ENCODE measurements at regions not wholly inside any gene's neighbourhood (a gene's known extent, or its start where the extent isn't known, plus 50 kb on each side); places are given as distances from the start of the nearest gene placed in this dataset.

DNA sequence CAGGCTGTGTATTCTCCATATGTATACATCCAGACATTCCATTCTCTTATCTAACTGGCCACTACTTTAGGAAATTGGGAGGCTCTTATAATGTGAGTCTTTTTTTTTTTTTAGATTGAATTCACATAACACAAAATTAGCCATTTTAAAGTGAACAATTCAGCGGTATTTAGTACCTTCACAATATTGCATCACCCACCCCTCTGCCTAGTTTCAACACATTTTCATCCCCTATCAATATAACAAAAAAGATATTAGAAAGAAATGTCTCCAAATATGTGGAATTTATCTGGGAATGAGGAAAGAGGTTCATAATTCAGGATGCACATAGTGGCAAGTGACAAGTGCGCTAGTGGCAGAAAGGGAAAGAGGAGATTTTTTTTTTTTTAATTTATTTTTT lies 228.5 kb downstream of the ICE1 start:
- DNase-seq = no peak

DNA sequence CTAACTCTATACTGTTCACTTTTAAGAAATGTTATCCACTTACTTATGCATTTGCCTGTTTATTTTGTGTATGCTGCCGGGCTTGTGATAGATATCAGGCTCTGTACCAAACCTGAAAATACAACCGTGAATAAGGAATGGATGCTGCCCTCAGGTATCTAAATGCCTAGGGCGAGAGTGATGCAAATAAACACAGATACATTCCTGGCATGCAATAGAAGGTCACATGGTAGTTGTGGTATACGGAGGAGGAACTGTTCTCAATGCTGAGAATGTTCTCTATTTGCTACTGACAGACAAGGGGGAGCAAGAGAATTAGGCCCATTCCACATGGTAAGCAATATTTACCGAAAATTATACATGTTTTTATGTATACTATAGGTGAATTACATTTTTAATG lies 227.8 kb downstream of the ICE1 start:
- no peak for DNase-seq

- DNase-seq = no peak
Measured at GRCh38 chr5:5649641-5650040, 227.2 kb downstream of the ICE1 start.

- DNase-seq = no peak
Measured at GRCh38 chr5:5648694-5649093, 226.2 kb downstream of the ICE1 start.

DNA sequence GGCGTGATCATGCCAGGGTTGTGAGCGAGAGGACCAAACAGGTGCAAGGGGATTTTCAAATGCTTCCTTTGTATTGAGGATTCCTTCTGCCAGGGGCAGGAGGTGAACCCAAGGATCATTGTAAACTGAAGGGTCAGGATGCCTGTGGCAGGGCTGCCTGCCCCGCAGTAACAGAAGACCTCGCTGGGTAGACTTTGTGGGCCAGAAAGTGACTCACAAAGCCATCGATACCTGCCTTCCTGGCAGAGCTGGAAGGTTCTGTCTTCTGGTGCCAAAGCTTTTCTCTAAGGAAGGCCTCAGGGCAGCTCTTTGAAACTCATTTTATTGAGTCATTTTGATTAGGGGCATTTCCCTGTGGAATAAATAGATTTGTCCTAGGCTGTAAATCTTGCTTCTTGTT lies 223.4 kb downstream of the ICE1 start:
- no peak for DNase-seq

GRCh38 chr5:5645198-5645597 lies 222.7 kb downstream of the ICE1 start:
- DNase-seq = no peak

GRCh38 chr5:5644249-5644648 lies 221.8 kb downstream of the ICE1 start:
- DNase-seq = no peak

DNA sequence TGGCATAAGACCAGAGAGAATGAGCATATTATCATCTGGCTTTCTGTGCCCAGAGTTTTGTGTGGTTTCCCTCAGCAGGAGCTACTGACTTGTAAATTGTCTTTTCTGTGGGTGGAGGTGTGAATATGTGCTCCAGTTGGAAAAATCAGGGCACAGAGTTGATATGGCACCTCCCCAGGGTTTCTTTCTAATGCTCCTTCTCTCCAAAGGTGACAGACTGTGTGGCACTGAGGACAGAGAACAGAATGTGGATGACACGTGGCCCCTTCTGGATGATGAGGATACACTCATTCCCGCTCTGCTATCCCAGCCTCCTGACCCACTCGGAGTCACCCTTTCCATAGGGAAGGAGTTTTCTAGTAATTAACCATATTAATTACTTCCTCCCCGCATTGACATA lies 221.0 kb downstream of the ICE1 start:
- no peak for DNase-seq

- no peak for DNase-seq
Measured at GRCh38 chr5:5638211-5638610, 215.7 kb downstream of the ICE1 start.

GRCh38 chr5:5637173-5637572 lies 214.7 kb downstream of the ICE1 start:
- DNase-seq = no peak

- peak in 5 of 56 donors; percentile 3 to 24 (median 12) for DNase-seq
Measured at GRCh38 chr5:5634817-5635216, 212.3 kb downstream of the ICE1 start.

DNA sequence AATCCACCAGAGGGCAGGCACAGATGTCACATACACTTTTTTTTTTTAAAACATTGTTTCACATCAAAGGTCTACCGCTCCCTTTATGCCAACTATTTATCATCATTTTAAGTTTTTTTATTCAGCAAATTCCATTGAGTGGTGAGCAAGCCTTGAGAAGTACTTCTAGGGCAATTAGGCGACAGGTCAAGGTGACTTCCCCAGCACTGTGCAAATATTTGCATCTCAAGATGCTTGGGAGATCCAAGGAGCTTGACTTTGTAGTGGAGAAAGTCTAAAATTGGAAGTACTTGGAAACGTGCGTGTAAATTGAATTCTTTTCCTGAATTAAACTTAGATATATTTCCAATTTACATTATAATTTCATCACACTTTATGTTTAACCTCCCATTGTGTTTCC lies 211.1 kb downstream of the ICE1 start:
- no peak for DNase-seq

DNA sequence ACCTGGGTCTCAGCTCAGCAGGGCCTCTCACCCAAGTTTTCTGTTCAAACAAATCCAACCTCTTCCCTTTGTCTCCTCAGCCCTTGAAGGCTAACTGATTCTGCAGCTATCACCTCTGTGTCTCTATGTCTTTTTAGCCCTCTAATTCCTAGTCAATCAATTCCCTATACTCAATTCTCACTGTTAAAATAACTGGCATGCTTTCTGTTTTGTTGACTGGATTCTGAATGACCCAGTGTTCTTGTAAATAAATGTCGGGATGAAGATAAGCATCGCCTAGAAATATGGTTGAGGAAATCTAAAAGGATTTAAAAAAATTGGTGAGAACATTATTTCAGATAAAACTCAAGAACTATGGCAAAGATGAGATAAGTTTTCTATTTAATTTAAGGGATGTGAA lies 210.2 kb downstream of the ICE1 start:
- DNase-seq = no peak

DNA sequence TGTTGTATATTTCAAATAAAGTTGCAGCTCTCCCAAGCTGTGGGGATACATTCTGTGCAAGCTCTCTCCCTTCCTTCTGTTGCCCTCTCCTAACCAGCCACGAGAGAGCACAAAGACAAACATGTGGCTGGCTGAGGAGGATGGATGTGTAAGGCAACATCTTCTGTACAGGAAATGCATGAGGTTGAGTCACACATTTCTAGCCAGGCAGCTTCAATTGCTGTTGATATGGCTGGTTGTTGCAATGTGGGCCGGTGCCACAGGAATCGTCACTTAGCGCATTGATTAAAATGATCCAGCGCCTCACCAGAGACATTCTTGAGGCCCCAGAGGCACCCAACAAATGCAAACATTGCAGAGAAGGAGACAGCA lies 207.1 kb downstream of the ICE1 start:
- DNase-seq = no peak

DNA sequence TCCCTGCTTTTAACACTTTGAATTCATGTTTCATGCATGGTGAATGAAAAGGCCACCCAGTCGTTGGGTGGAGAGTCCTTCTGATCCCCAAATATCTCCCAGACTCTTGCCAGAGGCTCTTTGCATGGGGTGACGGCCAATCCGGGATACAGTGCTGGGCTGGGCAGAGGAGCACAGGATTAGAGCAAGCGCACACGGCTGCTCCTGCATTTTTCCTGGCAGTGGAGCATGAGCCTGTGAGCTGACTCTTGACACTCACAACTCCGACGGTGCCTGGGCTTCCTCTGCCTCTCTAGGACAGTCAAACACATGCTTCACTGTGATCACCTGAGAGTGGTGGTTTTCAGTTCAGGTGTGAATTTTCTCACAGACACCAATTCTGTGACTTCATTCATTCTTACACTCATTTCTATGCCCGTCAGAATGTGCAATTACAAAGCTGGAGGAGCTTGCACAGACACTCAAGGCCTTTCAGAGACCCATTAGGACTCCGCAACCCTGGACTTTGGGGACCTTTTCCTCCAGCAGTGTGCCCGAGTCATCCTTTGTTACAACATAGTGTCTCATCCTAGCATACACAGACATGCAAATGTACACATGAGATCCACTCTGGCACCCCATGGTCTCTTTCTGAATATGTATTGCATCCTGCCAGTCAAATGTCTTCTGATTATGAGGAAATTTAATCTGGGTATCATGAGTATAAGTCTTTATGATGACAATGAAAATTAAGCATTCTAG lies 206.6 kb downstream of the ICE1 start:
- no peak for DNase-seq

- DNase-seq = no peak
Measured at GRCh38 chr5:5626412-5626811, 203.9 kb downstream of the ICE1 start.

- DNase-seq = no peak
Measured at GRCh38 chr5:5625491-5625890, 203.0 kb downstream of the ICE1 start.

DNA sequence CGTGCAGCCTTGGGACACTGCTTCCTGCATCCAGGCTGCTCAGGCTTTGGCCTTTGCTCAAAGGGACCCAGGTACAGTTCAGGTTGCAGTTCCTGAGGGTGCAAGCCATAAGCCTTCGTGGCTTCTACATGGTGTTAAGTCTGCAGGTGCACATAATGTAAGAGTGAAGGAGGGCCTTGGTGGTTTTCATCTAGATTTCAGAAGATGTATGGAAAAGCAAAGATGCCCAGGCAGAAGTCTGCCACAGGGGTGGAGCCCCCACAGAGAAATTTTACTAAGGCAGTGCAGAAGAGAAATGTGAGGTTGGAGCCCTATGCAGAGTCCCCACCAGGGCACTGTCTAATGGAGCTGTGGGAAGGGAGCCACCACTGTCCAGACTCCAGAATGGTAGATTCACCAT lies 200.9 kb downstream of the ICE1 start:
- DNase-seq = no peak

- DNase-seq = no peak
Measured at GRCh38 chr5:5622806-5623205, 200.3 kb downstream of the ICE1 start.

DNA sequence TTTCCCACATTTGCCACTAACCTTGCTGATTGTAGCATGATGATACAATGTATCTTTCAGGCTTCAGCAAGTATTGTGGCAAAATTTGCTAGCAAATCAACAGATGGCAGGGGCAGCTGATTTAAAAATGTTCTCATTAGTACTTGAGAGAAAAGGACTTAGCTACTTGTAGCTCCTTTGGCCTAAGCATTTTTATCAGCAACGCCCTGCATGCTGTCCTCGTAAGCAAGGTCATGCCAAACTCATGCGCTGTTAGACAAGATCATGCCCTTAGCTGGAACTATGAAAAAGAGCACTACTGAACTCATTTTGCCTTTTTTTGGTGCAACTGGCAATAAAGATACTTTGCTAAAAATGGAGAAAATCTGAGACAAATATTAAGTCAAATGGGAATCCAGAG lies 197.1 kb downstream of the ICE1 start:
- no peak for DNase-seq

GRCh38 chr5:5617024-5617423 lies 194.5 kb downstream of the ICE1 start:
- DNase-seq = no peak

- DNase-seq = no peak
Measured at GRCh38 chr5:5616247-5616895, 193.9 kb downstream of the ICE1 start.

DNA sequence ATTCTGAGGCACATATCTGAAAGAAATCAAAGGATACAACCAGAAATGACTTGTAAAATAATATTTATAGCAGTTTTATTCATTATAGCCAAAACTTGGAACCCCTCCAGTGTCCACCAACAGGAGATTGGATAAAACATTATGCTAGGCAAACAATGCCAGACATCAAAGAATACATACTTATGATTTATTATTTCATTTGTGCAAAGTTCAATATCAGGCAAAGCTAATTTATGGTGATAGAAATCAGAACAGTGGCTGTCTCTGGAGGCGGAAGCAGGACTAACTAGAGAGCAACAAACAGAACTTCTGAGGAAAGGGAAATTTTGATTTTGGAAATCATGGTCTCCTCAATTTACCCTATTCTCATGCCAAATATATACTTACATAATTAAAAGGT lies 193.1 kb downstream of the ICE1 start:
- no peak for DNase-seq

Data from amygdala (tissue), 56 donors.